Tibial nerve (tissue), 4 donors: ENCODE measurements at regions not wholly inside any gene's neighbourhood (a gene's known extent, or its start where the extent isn't known, plus 50 kb on each side); places are given as distances from the start of the nearest gene placed in this dataset.

ENCODE experiments used
- DNase-seq, 2 donors: peaks; one replicate each; pipeline ENCODE4 v3.0.0-alpha.2; 2019; ENCODE audit warnings: low spot score in 2 of 2
- H3K27ac ChIP-seq, 4 donors: fragments of 200-600 bp; sonication (generic) in 3 of 4; one replicate each; pipeline ENCODE4 v1.5.1; 2017 to 2019; ENCODE audit warnings: mild to moderate bottlenecking in 1 of 4
- H3K27me3 ChIP-seq, 2 donors: fragments of 200-600 bp; sonication (generic) in 1 of 2; one replicate each; pipeline versions ENCODE4 v1.5.1 to v1.6.0; 2017 to 2019
- H3K36me3 ChIP-seq, 3 donors: fragments of 200-600 bp; sonication (generic); one replicate each; pipeline ENCODE4 v1.5.1; 2018 to 2019
- H3K4me1 ChIP-seq, 4 donors: fragments of 200-600 bp; sonication (generic) in 3 of 4; one replicate each; pipeline ENCODE4 v1.5.1; 2017 to 2019
- H3K4me3 ChIP-seq, 4 donors: fragments of 200-600 bp; sonication (generic) in 3 of 4; one replicate each; pipeline ENCODE4 v1.5.1; 2017 to 2019; ENCODE audit warnings: mild to moderate bottlenecking in 1 of 4, moderate library complexity in 1 of 4
- H3K9me3 ChIP-seq, 4 donors: fragments of 200-600 bp; sonication (generic) in 3 of 4; one replicate each; pipeline ENCODE4 v1.5.1; 2017 to 2019
- EP300 ChIP-seq, 2 donors: sonication (generic); formaldehyde crosslinking; IDR thresholded peaks; one replicate each; pipeline ENCODE4 v1.6.1; 2017; ENCODE audit warnings: antibody characterized with exemption in 2 of 2, mild to moderate bottlenecking in 1 of 2
- POLR2A ChIP-seq, 2 donors: fragments of 450-650 bp; IDR thresholded peaks; one replicate each; pipeline ENCODE4 v1.6.1; 2017; ENCODE audit warnings: antibody characterized with exemption in 2 of 2, mild to moderate bottlenecking in 2 of 2, moderate library complexity in 2 of 2
- WGBS, 2 donors: methylation state at CpG; one replicate each; pipeline ENCODE4 v1.1.5; 2018; 5-methylcytosine and 5-hydroxymethylcytosine counted together
- TF ChIP-seq, protein P1 (sequence below), 5 experiments: fragments of 200-600 bp in 3 of 5; fragments of 450-650 bp in 2 of 5; sonication (generic) in 3 of 5; IDR thresholded peaks; one replicate each; pipeline ENCODE4 v1.5.1; 2016 to 2019; ENCODE audit warnings: antibody characterized with exemption in 5 of 5, mild to moderate bottlenecking in 3 of 5, moderate library complexity in 2 of 5

DNA sequence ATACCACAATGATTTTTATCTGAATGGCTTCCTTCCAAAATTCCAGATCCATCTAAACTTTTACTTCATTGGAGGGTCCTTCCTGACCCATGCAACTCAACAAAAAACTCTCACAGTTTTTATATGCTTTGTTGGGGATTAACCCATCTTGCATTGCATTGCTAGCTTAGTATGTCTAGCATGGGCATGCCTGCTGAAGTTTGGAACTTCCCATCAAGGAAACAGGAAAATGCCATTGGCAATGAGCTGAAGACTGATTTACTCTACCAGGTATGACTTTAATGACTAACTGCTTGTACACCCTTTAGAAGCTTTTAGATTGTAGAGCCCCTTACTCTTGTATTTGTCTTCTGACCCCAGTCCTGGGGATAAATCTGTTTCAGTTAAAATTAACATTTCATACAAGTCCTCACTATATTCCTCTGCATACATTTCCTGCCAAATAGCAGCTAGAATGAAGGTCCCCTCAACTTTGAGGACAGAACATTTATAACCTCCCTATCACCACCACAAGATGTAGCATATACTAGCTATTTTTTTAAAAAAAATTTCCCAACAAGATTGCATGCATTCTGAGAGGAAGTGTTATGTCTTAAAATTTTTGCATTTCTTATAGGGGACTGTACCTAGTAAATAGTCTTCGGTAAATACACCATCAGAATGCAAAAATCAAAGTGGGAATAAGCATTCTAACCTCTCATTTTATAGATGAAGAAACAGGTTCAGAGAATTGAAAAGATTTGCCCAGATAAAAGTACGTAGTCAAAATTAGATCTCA, 52.5 kb upstream of the ATXN3L start:
- no peak for TF ChIP-seq POLR2A (IDR thresholded peaks at IDR 0.05)
- no peak for TF ChIP-seq EP300 (IDR thresholded peaks at IDR 0.05)
- H3K27ac ChIP-seq = no peak overlapping the region
- no peaks in the 10 kb centered on the region for H3K9me3 ChIP-seq
- WGBS, 2 donors = 82 to 100% methylated on average over 2 of the region's 2 CpGs
- no peak overlapping the region for H3K4me3 ChIP-seq
- DNase-seq = no peak
- H3K4me1 ChIP-seq = peaks cover 0 to 11% (median 0%) of the 10 kb centered on the region in 4 donors
- no peaks in the 10 kb centered on the region for H3K27me3 ChIP-seq
- H3K36me3 ChIP-seq = no peaks in the 10 kb centered on the region

DNA sequence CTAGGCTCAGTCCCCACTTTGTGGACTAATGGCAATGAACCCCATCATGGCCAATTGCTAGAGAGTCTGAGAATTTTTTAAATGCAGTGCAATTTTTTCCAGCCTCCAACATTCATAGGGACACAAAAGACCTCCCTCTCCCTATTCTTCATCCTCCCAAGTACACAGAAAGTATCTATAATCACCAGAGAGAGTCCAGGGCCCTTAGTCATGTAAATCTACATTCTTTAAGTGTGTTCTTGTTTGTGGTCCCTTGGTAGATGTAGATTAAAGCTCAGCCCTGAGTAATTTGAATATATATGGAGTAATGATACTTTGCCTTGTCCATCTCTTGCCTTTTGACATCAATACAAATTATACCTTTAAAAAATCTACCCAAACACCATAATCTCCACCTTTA, 51.3 kb upstream of the ATXN3L start:
- TF ChIP-seq POLR2A (IDR thresholded peaks at IDR 0.05) (no peak), EP300 (IDR thresholded peaks at IDR 0.05) (no peak)
- TF ChIP-seq, protein P1, sequence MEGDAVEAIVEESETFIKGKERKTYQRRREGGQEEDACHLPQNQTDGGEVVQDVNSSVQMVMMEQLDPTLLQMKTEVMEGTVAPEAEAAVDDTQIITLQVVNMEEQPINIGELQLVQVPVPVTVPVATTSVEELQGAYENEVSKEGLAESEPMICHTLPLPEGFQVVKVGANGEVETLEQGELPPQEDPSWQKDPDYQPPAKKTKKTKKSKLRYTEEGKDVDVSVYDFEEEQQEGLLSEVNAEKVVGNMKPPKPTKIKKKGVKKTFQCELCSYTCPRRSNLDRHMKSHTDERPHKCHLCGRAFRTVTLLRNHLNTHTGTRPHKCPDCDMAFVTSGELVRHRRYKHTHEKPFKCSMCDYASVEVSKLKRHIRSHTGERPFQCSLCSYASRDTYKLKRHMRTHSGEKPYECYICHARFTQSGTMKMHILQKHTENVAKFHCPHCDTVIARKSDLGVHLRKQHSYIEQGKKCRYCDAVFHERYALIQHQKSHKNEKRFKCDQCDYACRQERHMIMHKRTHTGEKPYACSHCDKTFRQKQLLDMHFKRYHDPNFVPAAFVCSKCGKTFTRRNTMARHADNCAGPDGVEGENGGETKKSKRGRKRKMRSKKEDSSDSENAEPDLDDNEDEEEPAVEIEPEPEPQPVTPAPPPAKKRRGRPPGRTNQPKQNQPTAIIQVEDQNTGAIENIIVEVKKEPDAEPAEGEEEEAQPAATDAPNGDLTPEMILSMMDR (IDR thresholded peaks at IDR 0.05) = no peak
- no peaks in the 10 kb centered on the region for H3K36me3 ChIP-seq

DNA sequence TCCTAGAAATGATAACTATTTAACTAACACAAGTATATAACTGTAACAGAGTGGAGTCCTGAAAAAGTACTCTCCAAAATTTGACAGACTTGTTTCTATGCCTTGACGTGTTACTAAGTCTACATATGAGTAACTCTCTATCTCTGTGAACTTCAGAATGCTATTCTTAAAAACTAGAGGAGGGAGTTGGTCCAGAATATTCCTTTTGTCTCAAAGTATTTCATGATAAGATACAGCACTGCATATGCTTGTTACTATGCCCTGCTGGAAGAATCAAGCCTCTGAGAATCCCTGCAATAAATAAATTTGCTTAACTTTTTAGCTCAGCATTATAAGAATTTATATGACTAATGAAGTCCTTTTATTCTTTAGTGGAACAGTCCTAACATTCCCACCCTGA, 50.9 kb upstream of the ATXN3L start:
- Histone ChIP-seq H3K27me3 (no peaks in the 10 kb centered on the region), H3K36me3 (no peaks in the 10 kb centered on the region), H3K4me1 (peaks cover 0 to 7% (median 0%) of the 10 kb centered on the region in 4 donors), H3K9me3 (no peaks in the 10 kb centered on the region), H3K4me3 (no peak overlapping the region), H3K27ac (no peak overlapping the region)
- no peak for DNase-seq
- no peak for TF ChIP-seq EP300 (IDR thresholded peaks at IDR 0.05)
- TF ChIP-seq POLR2A (IDR thresholded peaks at IDR 0.05) = no peak
- TF ChIP-seq, protein P1 (IDR thresholded peaks at IDR 0.05) = no peak
- WGBS, 2 donors = 45 to 72% methylated on average over 1 of the region's 1 CpG

More for the DNA sequence above, 51.3 kb upstream of the ATXN3L start:
- Histone ChIP-seq H3K4me1 (peaks cover 0 to 7% (median 0%) of the 10 kb centered on the region in 4 donors), H3K27me3 (no peaks in the 10 kb centered on the region), H3K9me3 (no peaks in the 10 kb centered on the region), H3K4me3 (no peak overlapping the region), H3K27ac (no peak overlapping the region)
- no peak for DNase-seq
